Inflammatory macrophage treated with lipopolysaccharide for 1 hour (primary cell): ENCODE measurements at regions not wholly inside any gene's neighbourhood (a gene's known extent, or its start where the extent isn't known, plus 50 kb on each side); places are given as distances from the start of the nearest gene placed in this dataset.

Experiments used
- DNase-seq, 2 donors: peaks; one replicate each; pipeline ENCODE4 v3.0.0-alpha.2; 2020 to 2022

DNA sequence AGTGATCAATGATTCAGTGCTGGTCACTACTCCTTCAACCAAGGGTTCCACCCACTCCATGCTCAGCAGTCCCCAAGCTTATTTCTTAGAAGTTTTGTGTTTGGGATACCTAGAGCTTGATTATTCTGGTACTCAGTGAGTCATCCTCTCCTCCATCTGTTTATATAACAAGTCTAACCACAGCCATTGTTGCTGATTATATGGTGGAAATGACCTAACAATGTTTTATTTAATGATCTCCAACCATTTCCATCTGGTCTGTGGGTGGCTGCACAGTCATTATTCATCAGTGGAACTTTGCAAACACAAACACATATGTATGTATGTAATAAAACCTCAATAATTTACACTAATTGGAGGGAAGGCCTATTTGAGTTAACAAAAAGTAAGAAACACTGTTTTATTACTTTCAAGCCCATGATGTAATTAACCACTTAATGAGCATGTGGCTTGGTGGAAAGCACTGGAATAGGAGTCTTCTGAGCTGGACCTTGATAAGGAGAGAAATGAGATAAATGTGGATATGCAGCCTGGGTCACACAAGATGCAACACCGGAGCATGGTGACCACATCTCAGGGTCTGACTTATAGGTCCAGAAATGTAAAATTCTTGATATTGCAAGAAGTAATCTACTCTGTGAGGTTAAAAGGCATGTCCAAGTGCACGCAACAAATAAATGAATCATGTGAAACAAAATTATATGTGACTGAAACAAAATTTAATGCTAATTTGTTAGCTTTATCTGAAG, 99.0 kb upstream of the WLS start:
- DNase-seq, result peak in 1 of 2 donors; percentile 6

DNA sequence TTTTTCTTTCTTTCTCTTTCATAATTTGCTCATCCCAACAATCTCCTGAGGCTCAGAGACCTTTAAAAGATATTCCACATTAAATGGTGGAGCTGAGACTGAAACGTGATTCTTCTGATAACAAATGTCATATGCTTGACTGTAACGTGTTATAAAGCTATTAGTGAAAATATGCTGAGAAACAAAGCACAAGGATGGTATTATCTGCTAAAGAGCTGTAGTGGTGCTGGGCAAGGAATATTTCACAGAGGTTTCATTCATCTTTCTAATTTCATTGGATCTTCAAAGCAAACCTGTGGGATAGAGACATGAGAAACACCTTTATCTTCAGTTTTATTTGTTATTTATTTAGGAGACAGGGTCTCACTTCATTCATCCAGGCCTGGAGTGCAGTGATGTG, 98.1 kb upstream of the WLS start:
- DNase-seq, result no peak

DNA sequence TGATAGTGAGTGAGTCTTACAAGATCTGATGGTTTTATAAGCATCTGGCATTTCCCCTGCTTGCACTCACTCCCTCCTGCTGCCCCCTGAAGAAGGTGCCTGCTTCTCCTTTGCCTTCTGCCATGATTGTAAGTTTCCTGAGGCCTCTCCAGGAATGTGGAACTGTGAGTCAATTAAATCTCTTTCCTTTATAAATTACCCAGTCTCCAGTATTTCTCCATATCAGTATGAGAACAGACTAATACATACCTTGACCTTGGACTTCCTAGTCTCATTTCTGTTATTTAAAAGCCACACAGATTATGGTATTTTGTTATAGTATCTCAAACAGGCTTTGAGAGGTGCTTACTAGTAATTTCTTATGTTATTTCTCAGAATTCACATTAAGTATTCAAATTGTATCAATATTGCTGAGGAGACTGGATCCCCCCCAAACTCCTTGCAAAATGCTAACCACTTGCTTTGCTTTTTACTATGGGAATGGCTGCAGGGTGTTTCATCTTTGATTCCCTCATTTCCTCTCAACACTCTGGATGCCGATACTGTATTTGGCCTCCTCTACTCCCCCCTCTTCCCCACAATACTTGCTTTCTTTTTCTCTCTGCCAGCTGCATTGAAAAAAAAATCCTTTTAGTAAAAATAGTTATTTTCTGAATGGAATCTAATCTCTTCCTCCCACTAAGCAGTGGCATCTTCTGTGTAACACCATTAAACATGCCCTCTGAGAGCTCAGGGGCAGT, 96.9 kb upstream of the WLS start:
- no peak for DNase-seq

DNA sequence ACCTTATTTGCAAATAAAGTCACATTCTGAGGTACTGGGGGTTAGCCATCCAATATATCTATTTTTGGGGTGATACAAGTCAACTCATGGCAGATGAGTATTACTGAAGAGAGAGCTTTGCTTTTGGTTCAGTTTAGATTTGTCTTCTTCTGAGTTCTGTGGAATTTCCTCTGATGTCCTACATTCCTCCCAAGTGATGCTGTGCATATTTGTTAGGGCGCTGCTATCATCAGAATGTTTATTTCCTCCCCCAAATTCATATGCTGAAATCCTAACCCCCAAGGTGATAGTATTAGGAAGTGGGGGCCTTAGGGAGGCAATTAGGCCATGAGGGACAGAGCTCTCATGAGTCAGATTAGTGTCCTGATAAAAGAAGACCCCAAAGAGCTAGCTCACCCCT, 96.2 kb upstream of the WLS start:
- no peak for DNase-seq

- DNase-seq, result peak; percentile 55 to 67
Measured at GRCh38 chr1:68327414-68327813, 95.1 kb upstream of the WLS start.

- no peak for DNase-seq
Measured at GRCh38 chr1:68326481-68326880, 94.2 kb upstream of the WLS start.

DNA sequence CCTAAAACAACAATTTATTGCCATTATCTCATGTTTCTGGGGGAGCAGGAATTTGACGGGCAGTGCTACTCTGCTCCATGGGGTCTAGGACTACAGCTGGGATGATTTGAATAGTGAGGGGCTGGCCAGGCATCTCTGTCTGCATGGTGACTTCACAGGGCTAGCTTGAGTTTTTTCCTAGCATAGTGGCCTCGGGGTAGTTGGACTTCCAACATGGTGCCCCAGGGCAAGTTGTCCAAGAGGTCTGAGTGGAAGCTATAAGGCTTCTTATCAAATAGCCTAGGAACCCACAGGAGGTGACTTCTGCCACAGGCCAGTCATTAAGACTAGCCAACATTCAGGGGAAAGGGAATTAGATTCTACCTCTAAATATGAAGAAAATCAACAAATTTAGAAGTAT, 92.0 kb upstream of the WLS start:
- DNase-seq, result no peak

GRCh38 chr1:68322837-68323687, 90.7 kb upstream of the WLS start:
- no peak for DNase-seq

DNA sequence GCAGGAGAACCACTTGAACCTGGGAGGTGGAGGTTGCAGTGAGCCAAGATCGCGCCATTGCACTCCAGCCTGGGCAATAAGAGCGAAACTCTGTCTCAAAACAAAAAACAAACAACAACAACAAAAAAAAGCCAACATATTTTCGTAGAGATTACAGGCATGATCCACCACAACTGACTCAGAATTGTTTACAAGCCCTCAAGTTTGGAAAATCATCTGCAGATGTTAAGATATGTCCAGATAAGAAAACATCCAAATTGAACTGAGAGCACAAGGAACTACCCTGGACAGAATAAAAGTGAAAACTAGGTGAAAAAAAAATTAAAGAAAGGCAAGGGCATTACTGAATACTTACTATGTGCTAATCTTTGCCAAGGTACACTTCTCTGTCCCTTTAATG, 89.8 kb upstream of the WLS start:
- DNase-seq, result no peak

DNA sequence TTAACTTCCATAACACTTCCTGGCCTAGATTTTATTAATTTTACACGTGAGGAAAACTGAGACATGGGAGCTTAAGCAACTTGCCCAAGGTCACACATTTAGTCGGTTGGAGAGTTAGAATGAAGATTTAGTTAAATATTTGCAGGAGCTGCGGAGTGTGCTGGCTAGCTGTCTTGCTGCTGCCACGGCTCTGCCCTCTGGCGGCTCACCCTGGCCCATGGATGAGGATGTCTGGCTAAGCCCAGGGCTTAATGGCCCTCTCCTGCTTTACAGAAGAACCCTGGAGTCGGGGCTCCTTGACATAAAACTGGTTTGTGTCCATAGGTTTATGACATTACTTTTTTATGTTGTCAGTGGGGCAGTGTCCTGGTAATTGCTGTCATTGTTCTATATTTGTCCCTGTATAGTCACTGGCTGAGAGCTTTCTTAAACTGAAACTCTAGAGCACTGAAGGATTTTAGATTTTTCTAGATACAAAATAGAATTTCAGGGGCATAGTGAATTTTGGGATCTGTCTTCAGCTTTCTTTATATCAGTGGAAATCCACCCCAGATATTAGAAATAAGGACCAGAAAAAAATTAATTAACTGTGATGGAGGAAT, 88.9 kb upstream of the WLS start:
- DNase-seq, result no peak

GRCh38 chr1:68320349-68320748, 88.0 kb upstream of the WLS start:
- DNase-seq, result no peak

DNA sequence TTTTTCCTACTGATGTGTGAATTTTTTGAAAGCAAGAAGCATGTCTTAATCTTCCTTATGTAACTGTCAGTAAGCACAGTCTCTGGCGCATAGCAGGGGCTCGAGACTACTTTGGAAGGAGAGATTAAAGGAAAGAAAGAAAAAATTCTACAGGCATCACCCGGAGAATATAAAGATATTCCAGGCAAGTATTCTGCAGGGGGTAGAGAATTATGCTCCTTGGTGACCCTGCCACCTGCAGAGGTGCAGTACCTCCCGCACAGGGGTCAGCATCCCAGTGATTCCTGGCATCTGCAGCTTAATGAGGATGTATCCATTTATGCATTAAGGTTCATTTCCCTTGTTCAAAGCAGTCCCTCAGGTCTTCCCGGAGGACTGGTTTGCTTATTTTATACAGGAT, 87.6 kb upstream of the WLS start:
- no peak for DNase-seq

DNA sequence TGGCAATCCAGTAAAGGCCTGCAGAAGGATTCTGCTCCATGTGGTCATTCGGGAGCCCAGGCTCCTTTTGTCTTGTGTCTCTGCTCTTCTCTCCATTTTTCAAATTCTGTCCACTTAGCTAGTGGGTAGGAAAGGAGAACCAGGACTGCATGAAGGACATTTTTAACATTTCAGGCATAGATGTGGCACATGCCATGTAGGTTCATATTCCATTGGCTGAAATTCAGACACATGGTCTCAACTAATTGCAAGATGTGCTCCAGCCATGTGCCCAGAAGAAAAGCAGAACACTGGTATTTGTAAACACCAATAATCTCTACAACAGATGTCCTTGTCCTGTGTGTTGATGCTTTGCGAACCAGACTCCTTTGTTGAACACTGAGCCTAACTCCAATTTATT, 85.2 kb upstream of the WLS start:
- DNase-seq, result no peak

GRCh38 chr1:68314151-68314780, 81.9 kb upstream of the WLS start:
- DNase-seq, result no peak

DNA sequence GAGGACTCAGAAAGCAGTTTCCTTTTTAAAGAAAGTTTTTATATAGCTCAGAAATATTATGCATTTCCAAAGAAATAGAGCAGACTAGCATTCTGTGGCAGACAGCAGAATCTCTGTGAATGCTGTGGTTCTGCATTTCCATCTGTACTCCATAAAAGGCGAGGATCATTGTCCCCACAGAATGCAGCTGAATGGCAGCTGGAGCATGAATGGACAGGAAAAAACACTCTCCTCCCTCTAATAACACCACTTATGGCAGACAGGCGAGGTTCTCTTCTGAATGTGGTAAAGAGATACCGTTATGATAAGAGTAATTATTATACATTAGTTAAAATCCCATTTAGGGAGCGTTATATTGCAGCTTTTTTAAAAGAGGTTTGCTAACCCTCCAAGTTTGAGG, 81.4 kb upstream of the WLS start:
- no peak for DNase-seq

- no peak for DNase-seq
Measured at GRCh38 chr1:68308034-68308433, 75.7 kb upstream of the WLS start.

DNA sequence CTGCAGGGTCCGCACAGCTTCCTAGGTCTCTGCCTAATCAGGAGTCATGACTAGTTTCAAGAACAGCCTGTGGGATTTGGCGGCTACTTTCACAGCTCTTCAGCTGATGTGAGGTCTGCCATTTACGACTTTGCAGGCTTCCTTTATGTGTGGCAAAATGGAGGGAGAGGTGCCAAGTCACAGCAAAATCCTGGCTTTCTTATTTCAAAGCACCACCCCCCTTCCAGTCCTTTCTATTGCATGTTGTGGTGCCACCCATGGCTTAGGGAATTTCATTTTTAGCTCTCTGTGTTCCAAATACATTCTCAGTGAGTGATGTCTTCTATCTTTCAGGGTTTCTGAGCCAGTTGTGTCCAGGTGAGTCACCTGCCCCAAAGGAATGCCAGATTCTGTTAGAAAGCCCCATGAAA, 75.1 kb upstream of the WLS start:
- no peak for DNase-seq

DNA sequence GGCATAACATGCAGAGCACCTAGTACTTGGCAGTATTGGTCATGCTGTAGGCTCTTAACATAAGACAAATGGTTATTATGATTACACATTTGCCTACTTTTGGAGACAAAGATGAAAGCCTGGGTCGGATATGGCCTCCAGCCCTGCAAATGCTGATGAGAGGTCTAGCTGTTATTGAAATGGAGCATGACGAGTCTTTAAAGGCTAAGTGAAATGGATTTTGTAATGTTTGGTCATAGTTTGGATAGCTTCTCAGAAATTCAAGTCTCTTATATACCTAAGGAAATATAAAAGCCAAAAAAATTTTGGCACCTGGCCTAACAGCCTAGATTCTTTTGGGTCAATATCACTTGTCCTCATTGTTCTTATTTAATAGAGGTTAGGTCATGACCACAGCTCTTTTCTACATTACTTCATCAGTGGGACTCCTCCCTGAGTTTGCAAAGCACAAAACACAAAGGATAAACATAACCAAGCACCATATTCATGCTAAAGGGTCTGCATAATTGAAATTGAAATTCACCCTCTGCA, 69.2 kb upstream of the WLS start:
- no peak for DNase-seq

GRCh38 chr1:68294367-68295066, 62.2 kb upstream of the WLS start:
- DNase-seq, result no peak

DNA sequence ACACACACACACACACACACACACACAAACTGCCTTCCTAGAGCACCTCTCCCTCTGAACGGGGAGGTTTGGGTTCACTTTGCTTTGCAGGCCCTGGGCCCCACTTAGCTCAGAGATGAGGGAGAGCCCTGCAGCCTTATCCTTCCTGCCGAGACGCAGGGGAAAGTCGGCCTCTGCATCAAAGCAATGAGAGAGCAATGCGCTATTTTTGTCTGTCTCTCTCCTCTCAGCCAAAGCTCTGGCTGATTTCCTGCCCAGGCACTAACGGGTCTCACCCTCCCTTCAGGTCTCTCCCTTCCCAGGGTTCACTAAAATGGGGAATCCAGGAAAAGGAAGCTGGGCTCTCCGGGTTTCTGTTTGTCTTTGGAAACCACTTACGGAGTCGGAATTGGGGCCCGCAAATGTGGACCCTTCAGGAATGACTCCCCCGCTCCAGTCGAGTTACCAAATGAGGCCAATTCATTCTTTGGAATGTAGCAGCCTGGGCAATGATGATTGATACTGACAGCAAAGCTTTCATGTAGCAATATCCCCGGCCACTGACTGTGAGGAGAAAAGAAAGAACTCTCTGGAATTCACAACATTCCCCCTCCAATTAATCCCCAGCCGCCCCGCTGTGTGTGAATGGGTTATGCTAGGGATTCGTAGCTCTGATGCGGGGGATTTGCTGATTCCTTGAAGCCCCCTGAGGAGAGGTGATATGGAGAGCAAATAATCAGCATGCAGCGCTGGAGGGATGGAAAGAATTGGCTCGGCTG, 61.5 kb upstream of the WLS start:
- DNase-seq, result no peak

- no peak for DNase-seq
Measured at GRCh38 chr1:68293122-68293521, 60.8 kb upstream of the WLS start.
